Trophoblast cell (in vitro differentiated cells and primary cell): ENCODE measurements at regions not wholly inside any gene's neighbourhood (a gene's known extent, or its start where the extent isn't known, plus 50 kb on each side); places are given as distances from the start of the nearest gene placed in this dataset.

Experiments
- DNase-seq, 2 donors: peaks; one replicate each; pipeline ENCODE4 v3.0.0-alpha.2; 2016
- H2AFZ ChIP-seq: 2 replicates; pipeline ENCODE4 v1.6.1; 2013; ENCODE audit warnings: low read length, moderate library complexity, mild to moderate bottlenecking; ENCODE audit not compliant: insufficient read depth, poor library complexity
- H2AK5ac ChIP-seq: 2 replicates; pipeline ENCODE4 v1.6.1; 2013; ENCODE audit warnings: mild to moderate bottlenecking, low read length
- H2BK120ac ChIP-seq: 2 replicates; pipeline ENCODE4 v1.6.1; 2013; ENCODE audit warnings: low read length, mild to moderate bottlenecking, moderate library complexity; ENCODE audit not compliant: insufficient read depth, poor library complexity
- H2BK12ac ChIP-seq: 2 replicates; pipeline ENCODE4 v1.6.1; 2013; ENCODE audit warnings: mild to moderate bottlenecking, low read length, moderate library complexity
- H2BK5ac ChIP-seq: 2 replicates; pipeline ENCODE4 v1.6.1; 2013; ENCODE audit warnings: low read length, low read depth, moderate library complexity, mild to moderate bottlenecking; ENCODE audit not compliant: poor library complexity
- H3K14ac ChIP-seq: 2 replicates; pipeline ENCODE4 v1.6.1; 2013; ENCODE audit warnings: mild to moderate bottlenecking, low read length
- H3K18ac ChIP-seq: 2 replicates; pipeline ENCODE4 v1.6.1; 2013; ENCODE audit warnings: mild to moderate bottlenecking, low read length
- H3K23ac ChIP-seq: 2 replicates; pipeline ENCODE4 v1.6.1; 2013; ENCODE audit warnings: low read length
- H3K27ac ChIP-seq: 2 replicates; pipeline ENCODE4 v1.5.1; 2013; ENCODE audit warnings: low read depth, mild to moderate bottlenecking, inconsistent platforms, low read length, moderate library complexity
- H3K27me3 ChIP-seq: 2 replicates; pipeline ENCODE4 v1.6.1; 2013; ENCODE audit warnings: inconsistent platforms, mild to moderate bottlenecking, low read length, moderate library complexity; ENCODE audit not compliant: insufficient read depth
- H3K36me3 ChIP-seq, 2 experiments: 1 replicate in 1 of 2; 2 replicates in 1 of 2; pipeline ENCODE4 v1.6.1; 2013; ENCODE audit warnings: low read length in 2 of 2, mild to moderate bottlenecking in 2 of 2, moderate library complexity in 1 of 2; ENCODE audit not compliant: insufficient read depth in 2 of 2, control insufficient read depth in 1 of 2
- H3K4ac ChIP-seq: 2 replicates; pipeline ENCODE4 v1.6.1; 2013; ENCODE audit warnings: low read depth, mild to moderate bottlenecking, low read length, moderate library complexity
- H3K4me1 ChIP-seq, 2 experiments: 1 replicate in 1 of 2; 2 replicates in 1 of 2; pipeline ENCODE4 v1.6.1; 2013; ENCODE audit warnings: low read length in 2 of 2, mild to moderate bottlenecking in 2 of 2, moderate library complexity in 1 of 2; ENCODE audit not compliant: insufficient read depth in 2 of 2, control insufficient read depth in 1 of 2
- H3K4me2 ChIP-seq: 2 replicates; pipeline ENCODE4 v1.6.1; 2013; ENCODE audit warnings: inconsistent platforms, mild to moderate bottlenecking, low read length, moderate library complexity
- H3K4me3 ChIP-seq: 2 replicates; pipeline ENCODE4 v1.5.1; 2013; ENCODE audit warnings: mild to moderate bottlenecking, low read depth, low read length, inconsistent platforms
- H3K79me1 ChIP-seq: one replicate; pipeline ENCODE4 v1.6.1; 2013; ENCODE audit warnings: low read length
- H3K79me2 ChIP-seq: 2 replicates; pipeline ENCODE4 v1.6.1; 2013; ENCODE audit warnings: low read length, mild to moderate bottlenecking; ENCODE audit not compliant: control insufficient read depth, insufficient read depth, poor library complexity
- H3K9ac ChIP-seq: 2 replicates; pipeline ENCODE4 v1.6.1; 2013; ENCODE audit warnings: mild to moderate bottlenecking, low read length
- H3K9me3 ChIP-seq: 2 replicates; pipeline ENCODE4 v1.6.1; 2013; ENCODE audit warnings: low read depth, mild to moderate bottlenecking, control low read depth, inconsistent platforms, low read length; ENCODE audit not compliant: insufficient read depth
- H4K12ac ChIP-seq: 2 replicates; pipeline ENCODE4 v1.6.1; 2013; ENCODE audit warnings: low read depth, mild to moderate bottlenecking, low read length, moderate library complexity
- H4K8ac ChIP-seq: 2 replicates; pipeline ENCODE4 v1.6.1; 2013; ENCODE audit warnings: low read depth, mild to moderate bottlenecking, low read length, moderate library complexity
- H4K91ac ChIP-seq: one replicate; pipeline ENCODE4 v1.6.1; 2013; ENCODE audit warnings: low read depth, mild to moderate bottlenecking, low read length, moderate library complexity
- WGBS: extraction: QIAGEN DNeasy Blood & Tissue Kit; methylation state at CpG from one replicate; pipeline ENCODE4 v1.1.7; 2013; ENCODE audit warnings: missing lambda C conversion rate; ENCODE audit not compliant: insufficient read length, insufficient coverage; ENCODE audit errors: extremely low coverage; 5-methylcytosine and 5-hydroxymethylcytosine counted together

- no peak overlapping the region for H3K23ac ChIP-seq
- no peaks in the 10 kb centered on the region for H3K4me1 ChIP-seq
- H3K36me3 ChIP-seq, result no peaks in the 10 kb centered on the region
- no peaks in the 10 kb centered on the region for H3K79me2 ChIP-seq
- H2BK5ac ChIP-seq, result no peak overlapping the region
- H3K14ac ChIP-seq, result no peak overlapping the region
- DNase-seq, result peak in 1 of 2 donors; percentile 8
- no peak overlapping the region for H2AFZ ChIP-seq
- H2BK120ac ChIP-seq, result no peak overlapping the region
- H4K91ac ChIP-seq, result no peak overlapping the region
- H3K4ac ChIP-seq, result no peak overlapping the region
- no peak overlapping the region for H3K27ac ChIP-seq
- no peak overlapping the region for H3K4me3 ChIP-seq
- no peak overlapping the region for H2AK5ac ChIP-seq
- no peak overlapping the region for H3K9ac ChIP-seq
- H4K8ac ChIP-seq, result no peak overlapping the region
- H3K9me3 ChIP-seq, result no peaks in the 10 kb centered on the region
- WGBS, result no CpG with 5 or more reads among the region's 4 CpGs
- H4K12ac ChIP-seq, result no peak overlapping the region
- H3K27me3 ChIP-seq, result no peaks in the 10 kb centered on the region
- no peak overlapping the region for H3K18ac ChIP-seq
- no peaks in the 10 kb centered on the region for H3K79me1 ChIP-seq
- H2BK12ac ChIP-seq, result no peak overlapping the region
- H3K4me2 ChIP-seq, result no peak overlapping the region
Observed at GRCh38 chr16:17775061-17775460, 304.3 kb upstream of the XYLT1 start.

GRCh38 chr16:17773698-17774101, 302.9 kb upstream of the XYLT1 start:
- Histone ChIP-seq H3K27ac (no peak overlapping the region), H3K14ac (no peak overlapping the region), H2BK12ac (no peak overlapping the region), H3K18ac (no peak overlapping the region), H3K79me2 (no peaks in the 10 kb centered on the region), H3K4ac (no peak overlapping the region), H3K9me3 (no peaks in the 10 kb centered on the region), H3K23ac (no peak overlapping the region), H4K91ac (no peak overlapping the region), H3K4me3 (no peak overlapping the region), H2BK120ac (no peak overlapping the region), H2BK5ac (no peak overlapping the region), H4K8ac (no peak overlapping the region), H3K36me3 (no peaks in the 10 kb centered on the region), H2AFZ (no peak overlapping the region), H3K27me3 (no peaks in the 10 kb centered on the region), H3K4me2 (no peak overlapping the region), H3K9ac (no peak overlapping the region), H4K12ac (no peak overlapping the region), H2AK5ac (no peak overlapping the region), H3K4me1 (no peaks in the 10 kb centered on the region), H3K79me1 (no peaks in the 10 kb centered on the region)
- WGBS, result no CpG with 5 or more reads among the region's 10 CpGs
- DNase-seq, result no peak

GRCh38 chr16:17770104-17770503, 299.3 kb upstream of the XYLT1 start:
- H3K14ac ChIP-seq, result no peak overlapping the region
- H3K36me3 ChIP-seq, result no peaks in the 10 kb centered on the region
- no peak overlapping the region for H4K12ac ChIP-seq
- H2BK120ac ChIP-seq, result no peak overlapping the region
- H3K4ac ChIP-seq, result no peak overlapping the region
- H3K79me2 ChIP-seq, result no peaks in the 10 kb centered on the region
- H3K27ac ChIP-seq, result no peak overlapping the region
- H2BK5ac ChIP-seq, result no peak overlapping the region
- no peak for DNase-seq
- H3K4me3 ChIP-seq, result no peak overlapping the region
- H3K4me2 ChIP-seq, result no peak overlapping the region
- H3K9ac ChIP-seq, result no peak overlapping the region
- H3K79me1 ChIP-seq, result no peaks in the 10 kb centered on the region
- no peaks in the 10 kb centered on the region for H3K4me1 ChIP-seq
- no peaks in the 10 kb centered on the region for H3K9me3 ChIP-seq
- WGBS, result no CpG with 5 or more reads among the region's 2 CpGs
- no peak overlapping the region for H3K23ac ChIP-seq
- no peak overlapping the region for H2AK5ac ChIP-seq
- H3K18ac ChIP-seq, result no peak overlapping the region
- H3K27me3 ChIP-seq, result no peaks in the 10 kb centered on the region
- H4K91ac ChIP-seq, result no peak overlapping the region
- H2AFZ ChIP-seq, result no peak overlapping the region
- no peak overlapping the region for H2BK12ac ChIP-seq
- H4K8ac ChIP-seq, result no peak overlapping the region

GRCh38 chr16:17769065-17769464, 298.3 kb upstream of the XYLT1 start:
- H3K27ac ChIP-seq, result no peak overlapping the region
- H3K27me3 ChIP-seq, result no peaks in the 10 kb centered on the region
- no peak overlapping the region for H2BK12ac ChIP-seq
- no peak overlapping the region for H4K91ac ChIP-seq
- DNase-seq, result no peak
- no peaks in the 10 kb centered on the region for H3K79me2 ChIP-seq
- H4K12ac ChIP-seq, result no peak overlapping the region
- H2AK5ac ChIP-seq, result no peak overlapping the region
- no peak overlapping the region for H3K4me2 ChIP-seq
- no peak overlapping the region for H2AFZ ChIP-seq
- WGBS, result no CpG with 5 or more reads among the region's 1 CpG
- no peak overlapping the region for H3K23ac ChIP-seq
- H4K8ac ChIP-seq, result no peak overlapping the region
- no peak overlapping the region for H3K14ac ChIP-seq
- no peak overlapping the region for H2BK120ac ChIP-seq
- no peaks in the 10 kb centered on the region for H3K36me3 ChIP-seq
- H3K79me1 ChIP-seq, result no peaks in the 10 kb centered on the region
- H3K4me3 ChIP-seq, result no peak overlapping the region
- H3K4me1 ChIP-seq, result no peaks in the 10 kb centered on the region
- no peak overlapping the region for H2BK5ac ChIP-seq
- no peak overlapping the region for H3K18ac ChIP-seq
- no peak overlapping the region for H3K4ac ChIP-seq
- no peak overlapping the region for H3K9ac ChIP-seq
- no peaks in the 10 kb centered on the region for H3K9me3 ChIP-seq
